Stimulated activated CD8-positive, alpha-beta memory T cell treated with anti-CD3 and anti-CD28 coated beads, Interleukin-7, amount 100 ng/mL, for 48 hours (primary cell): ENCODE measurements at regions not wholly inside any gene's neighbourhood (a gene's known extent, or its start where the extent isn't known, plus 50 kb on each side); places are given as distances from the start of the nearest gene placed in this dataset.

Experiments
- DNase-seq, 2 donors: peaks; one replicate each; pipeline ENCODE4 v3.0.0-alpha.2; 2020; ENCODE audit warnings: low read depth in 1 of 2; ENCODE audit errors: extremely low read depth in 1 of 2

GRCh38 chr22:49264696-49265095, 563.0 kb downstream of the BRD1 start:
- DNase-seq, result no peak

- no peak for DNase-seq
Measured at GRCh38 chr22:49263101-49263500, 564.6 kb downstream of the BRD1 start.

GRCh38 chr22:49262167-49262566, 565.5 kb downstream of the BRD1 start:
- DNase-seq, result no peak

- DNase-seq, result no peak
Measured at GRCh38 chr22:49261616-49262015, 566.1 kb downstream of the BRD1 start.

DNA sequence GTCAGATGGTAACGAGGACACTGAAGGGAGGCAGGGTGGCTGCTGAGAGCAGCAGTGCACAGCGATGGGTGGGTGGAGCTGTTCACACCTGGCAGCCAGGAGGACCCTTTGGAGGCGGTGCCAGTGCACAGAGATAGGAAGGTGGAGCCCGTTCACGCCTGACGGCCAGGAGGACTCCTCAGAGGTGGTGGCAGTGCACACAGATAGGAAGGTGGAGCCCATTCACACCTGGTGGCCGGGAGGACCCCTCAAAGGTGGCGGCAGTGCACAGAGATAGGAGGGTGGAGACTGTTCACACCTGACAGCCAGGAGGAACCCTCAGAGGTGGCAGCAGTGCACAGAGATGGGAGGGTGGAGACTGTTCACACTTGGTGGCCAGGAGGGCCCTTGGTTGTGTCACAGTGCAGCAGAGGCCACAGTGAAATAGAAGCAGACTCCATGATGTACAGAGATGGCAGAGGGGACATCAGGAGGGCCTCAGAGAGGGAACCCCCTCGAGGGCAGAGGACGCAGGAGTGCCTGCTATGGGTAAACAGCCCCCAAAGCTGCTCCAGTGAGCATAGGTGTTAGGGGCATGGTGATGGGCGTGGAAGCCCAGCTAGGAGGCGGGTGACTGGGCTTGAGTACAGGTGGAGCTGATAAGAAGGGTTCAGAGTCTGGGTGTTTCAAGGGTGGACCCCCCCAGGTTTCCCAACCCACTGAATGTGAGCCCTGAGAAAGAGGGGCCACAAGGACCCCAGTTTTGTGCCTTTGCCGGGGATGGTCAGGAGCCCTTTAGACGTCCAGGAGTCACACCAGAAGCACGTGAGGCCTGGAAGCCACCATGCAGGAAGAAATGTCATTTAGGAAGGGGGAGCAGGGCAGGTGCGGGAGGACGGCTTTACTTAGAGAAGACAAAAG, 566.7 kb downstream of the BRD1 start:
- DNase-seq, result no peak

- no peak for DNase-seq
Measured at GRCh38 chr22:49259839-49260615, 567.6 kb downstream of the BRD1 start.

DNA sequence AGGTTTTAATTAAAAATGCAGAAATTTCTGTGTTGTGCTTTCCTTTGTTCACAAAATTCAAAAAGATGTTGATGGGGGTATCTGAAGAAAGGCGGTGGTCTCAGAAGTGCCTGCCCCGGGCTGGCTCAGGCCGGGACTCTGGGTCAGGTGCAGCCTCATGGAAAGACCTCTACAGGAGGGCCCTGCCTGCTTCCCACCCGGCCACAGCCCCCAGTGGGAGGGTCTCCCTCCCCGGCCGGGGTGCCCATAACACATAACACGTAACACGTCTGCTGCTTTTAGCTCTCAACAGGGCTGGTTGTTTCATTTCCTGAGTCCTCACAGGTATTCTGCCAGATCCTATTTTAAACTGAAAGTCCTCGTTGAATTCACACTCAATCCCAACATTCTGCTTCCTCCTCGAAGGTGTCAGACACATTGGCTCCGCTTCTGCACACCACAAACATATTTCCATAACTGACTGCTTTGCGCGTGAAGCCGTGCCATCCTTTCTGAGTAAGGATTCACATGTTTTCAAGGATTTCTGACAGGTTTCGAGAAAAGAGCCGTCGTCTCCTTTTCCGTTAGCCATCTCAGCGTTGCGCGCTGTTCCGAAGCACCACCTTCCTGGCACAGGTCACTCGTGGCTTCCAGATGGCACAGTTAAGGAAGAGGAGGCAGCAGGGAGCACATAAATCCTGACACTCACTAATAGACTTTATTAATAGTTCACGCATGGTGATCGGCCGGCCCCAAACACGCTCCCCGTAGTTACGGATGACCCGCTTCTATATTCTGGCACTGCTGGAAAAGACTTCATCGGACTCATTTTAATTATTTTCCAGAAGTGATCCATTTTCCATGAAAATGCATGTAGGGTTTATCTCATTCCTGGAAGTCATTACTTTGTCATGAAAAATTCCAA, 569.3 kb downstream of the BRD1 start:
- no peak for DNase-seq

DNA sequence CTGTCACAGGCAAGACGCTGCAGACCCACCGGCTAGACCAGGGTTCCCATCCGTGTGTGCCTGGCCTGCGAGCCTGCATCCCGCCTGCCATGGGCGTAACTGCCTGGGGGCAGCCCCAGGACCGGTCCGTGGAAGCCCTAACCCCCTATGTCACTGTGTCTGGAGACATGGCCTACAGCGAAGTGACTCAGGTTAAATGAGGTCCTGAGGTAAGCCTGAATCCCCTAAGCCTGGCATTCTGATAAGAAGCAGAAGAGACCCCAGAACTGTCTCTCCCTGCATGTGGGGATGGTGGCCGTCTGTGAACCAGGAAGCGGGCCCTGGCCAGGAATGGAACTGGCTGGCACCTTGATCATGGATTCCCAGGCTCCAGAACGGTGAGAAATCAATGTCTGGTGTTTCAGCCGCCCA, 570.1 kb downstream of the BRD1 start:
- no peak for DNase-seq

DNA sequence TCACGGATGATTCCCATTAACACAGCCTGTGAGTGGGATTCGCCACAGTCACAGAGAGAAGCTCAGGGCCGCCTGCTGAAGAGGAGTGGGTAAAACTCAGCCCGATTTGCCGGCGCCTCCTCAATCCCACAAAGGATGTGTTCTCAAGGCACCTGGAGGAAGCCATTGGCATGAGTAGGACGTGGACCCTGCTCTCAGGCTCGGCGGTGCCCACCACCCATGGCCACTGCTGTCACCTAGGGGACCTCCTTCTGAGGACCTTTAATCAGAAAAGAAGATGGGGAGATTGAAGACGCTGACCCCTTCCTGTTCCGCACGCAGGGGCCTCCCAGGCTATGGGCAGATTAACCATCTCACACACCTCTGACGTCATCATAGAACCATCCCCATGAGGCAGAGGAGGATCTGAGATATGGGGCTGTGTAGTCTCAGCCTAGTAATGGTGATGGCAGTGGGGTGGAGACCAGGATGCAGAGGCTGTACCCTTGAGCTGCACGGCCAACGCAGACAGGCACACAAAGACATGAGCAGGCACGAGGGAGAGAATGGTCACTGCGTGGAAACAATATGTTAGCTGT, 571.8 kb downstream of the BRD1 start:
- DNase-seq, result no peak

DNA sequence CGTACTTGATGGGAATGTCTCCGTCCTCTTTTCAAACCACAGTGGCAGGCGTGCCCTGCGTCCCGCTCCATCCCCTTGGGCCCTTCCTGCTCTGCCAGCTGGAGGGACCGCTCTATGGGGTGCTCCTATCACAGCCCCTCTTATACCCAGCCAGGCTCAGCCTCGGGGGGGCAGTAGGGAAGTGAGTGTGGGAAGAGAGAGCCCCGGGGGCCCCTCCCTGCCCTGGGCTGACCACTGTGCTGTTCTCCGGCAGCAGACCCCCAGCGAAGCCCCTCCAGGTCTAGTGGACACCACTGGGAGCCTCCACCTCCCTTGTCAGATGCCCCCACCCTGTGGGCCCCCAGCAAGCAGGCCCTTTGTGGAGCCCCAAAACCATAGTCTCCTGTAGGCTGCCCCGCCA, 572.5 kb downstream of the BRD1 start:
- DNase-seq, result no peak

DNA sequence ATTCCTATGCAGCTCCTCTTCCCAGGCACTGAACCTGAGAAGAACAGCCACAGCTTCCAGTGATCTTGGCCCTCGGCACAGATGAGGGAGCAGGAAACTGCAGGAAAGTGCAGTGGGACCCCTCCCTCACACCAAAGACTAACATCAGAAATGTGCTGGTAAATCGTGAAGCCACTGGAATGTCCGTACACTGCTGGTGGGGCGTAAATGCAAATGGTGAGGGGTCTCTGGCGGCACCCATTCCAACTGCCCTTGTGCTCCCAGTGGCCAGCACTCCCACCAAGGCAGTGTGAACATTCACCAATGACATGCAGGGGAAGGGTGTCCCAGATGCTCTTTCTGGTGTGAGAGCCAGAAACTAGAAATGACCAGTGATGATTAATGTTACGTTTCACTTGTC, 574.0 kb downstream of the BRD1 start:
- no peak for DNase-seq

DNA sequence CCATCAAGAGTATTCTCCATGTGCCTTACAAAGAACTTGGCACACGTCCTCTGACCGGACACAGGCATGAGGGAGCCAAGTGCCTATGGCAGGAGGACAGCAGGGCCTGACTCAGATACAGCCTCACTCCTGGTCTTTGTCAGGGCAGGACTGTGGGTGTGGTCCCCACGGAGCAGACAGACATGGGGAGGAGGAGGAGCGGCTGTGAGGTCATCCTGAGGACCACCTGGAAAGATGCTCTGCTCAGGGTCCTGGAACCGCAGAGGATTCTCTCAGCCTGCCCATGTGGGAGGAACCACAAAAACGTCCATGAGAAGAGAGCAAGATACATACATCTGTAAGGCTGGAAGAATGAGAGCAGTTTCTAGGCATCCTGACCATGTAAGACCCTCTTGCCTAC, 576.3 kb downstream of the BRD1 start:
- DNase-seq, result no peak

GRCh38 chr22:49247194-49247924, 580.3 kb downstream of the BRD1 start:
- no peak for DNase-seq

GRCh38 chr22:49244466-49245420, 582.9 kb downstream of the BRD1 start:
- DNase-seq, result no peak

- no peak for DNase-seq
Measured at GRCh38 chr22:49243965-49244364, 583.7 kb downstream of the BRD1 start.

- DNase-seq, result no peak
Measured at GRCh38 chr22:49243335-49243734, 584.3 kb downstream of the BRD1 start.

DNA sequence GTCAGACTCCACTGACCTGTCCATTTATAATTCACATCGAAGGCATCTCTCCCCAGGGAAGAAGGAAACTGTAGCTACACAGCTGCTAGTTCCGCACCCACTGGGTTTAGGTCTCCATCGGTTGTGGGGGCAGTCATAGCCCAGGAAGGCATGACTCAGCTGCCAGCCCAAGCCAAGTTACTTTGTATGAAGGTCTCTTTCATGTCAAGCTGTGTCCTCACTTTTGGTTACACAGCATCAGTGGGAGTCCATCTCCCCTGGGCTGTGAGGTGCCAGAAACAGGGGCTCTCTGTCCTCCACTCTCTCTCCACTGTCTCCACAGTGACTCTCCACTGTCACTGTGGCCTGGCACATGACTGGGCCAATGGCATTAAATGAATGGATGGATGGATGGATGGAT, 585.2 kb downstream of the BRD1 start:
- no peak for DNase-seq

DNA sequence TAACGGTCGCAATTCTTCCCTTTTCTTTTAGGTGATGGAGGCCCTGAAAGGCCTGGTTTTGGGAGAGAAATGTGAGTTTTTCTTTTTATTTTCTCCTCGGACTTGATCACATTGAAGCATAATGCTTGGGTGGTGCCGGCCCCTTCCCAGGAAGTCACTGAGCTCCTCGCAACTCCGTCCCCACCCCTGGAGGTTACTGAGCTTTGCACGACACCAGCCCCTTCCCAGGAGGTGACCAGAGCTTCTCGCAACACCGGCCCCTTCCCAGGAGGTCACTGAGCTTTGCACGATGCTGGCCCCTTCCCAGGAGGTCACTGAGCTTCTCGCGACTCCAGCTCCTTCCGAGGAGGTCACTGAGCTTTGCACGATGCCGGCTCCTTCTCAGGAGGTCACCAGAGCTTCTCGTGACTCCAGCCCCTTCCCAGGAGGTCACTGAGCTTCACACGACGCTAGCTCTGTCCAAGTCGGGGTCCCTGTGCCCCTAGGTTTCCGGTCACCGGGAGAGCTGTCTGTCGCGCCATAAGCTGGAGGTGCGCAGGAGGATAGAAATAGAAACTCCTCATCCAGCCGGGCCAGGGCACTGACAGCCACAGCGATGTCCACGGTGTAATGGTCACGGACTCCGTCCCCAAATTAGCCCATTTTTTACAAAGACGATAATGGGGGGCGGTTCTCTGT, 586.4 kb downstream of the BRD1 start:
- no peak for DNase-seq
